H9 (cell line): ENCODE measurements at regions not wholly inside any gene's neighbourhood (a gene's known extent, or its start where the extent isn't known, plus 50 kb on each side); places are given as distances from the start of the nearest gene placed in this dataset.

Experiments used
- DNase-seq: peaks from one replicate; pipeline ENCODE4 v3.0.0-alpha.2; 2017
- H2AFZ ChIP-seq: one replicate; pipeline ENCODE4 v1.6.1; 2013; ENCODE audit warnings: mild to moderate bottlenecking, low read length, control low read depth, moderate library complexity
- H2AK5ac ChIP-seq: 2 replicates; pipeline ENCODE4 v1.6.1; 2013; ENCODE audit warnings: low read length, control low read depth, mixed read lengths; ENCODE audit not compliant: insufficient read length
- H2BK120ac ChIP-seq: one replicate; pipeline ENCODE4 v1.6.1; 2013; ENCODE audit warnings: low read depth, mild to moderate bottlenecking, low read length, control low read depth, inconsistent platforms; ENCODE audit not compliant: poor library complexity, severe bottlenecking
- H2BK12ac ChIP-seq: 2 replicates; pipeline ENCODE4 v1.6.1; 2013; ENCODE audit warnings: low read length, control low read depth, mixed read lengths, low read depth; ENCODE audit not compliant: insufficient read length
- H2BK15ac ChIP-seq: 2 replicates; pipeline ENCODE4 v1.6.1; 2013; ENCODE audit warnings: low read depth, low read length, control low read depth
- H2BK20ac ChIP-seq: one replicate; pipeline ENCODE4 v1.6.1; 2013; ENCODE audit warnings: low read depth, mild to moderate bottlenecking, low read length, control low read depth, inconsistent platforms; ENCODE audit not compliant: poor library complexity, severe bottlenecking
- H2BK5ac ChIP-seq: 2 replicates; pipeline ENCODE4 v1.6.1; 2013; ENCODE audit warnings: low read length, control low read depth, mixed read lengths; ENCODE audit not compliant: insufficient read length
- H3K14ac ChIP-seq: 2 replicates; pipeline ENCODE4 v1.6.1; 2013; ENCODE audit warnings: low read length, control low read depth; ENCODE audit not compliant: insufficient read depth
- H3K18ac ChIP-seq: 2 replicates; pipeline ENCODE4 v1.6.1; 2013; ENCODE audit warnings: low read depth, mild to moderate bottlenecking, mixed read lengths, low read length, control low read depth; ENCODE audit not compliant: insufficient read length
- H3K23ac ChIP-seq: 2 replicates; pipeline ENCODE4 v1.6.1; 2013; ENCODE audit warnings: low read length, control low read depth, mixed read lengths, low read depth; ENCODE audit not compliant: insufficient read length
- H3K23me2 ChIP-seq: 2 replicates; pipeline ENCODE4 v1.6.1; 2013; ENCODE audit warnings: low read depth, mild to moderate bottlenecking, mixed read lengths, low read length, control low read depth; ENCODE audit not compliant: insufficient read length, poor library complexity, severe bottlenecking
- H3K27ac ChIP-seq: 2 replicates; pipeline ENCODE4 v1.5.1; 2013; ENCODE audit warnings: low read length, control low read depth, mixed read lengths, low read depth; ENCODE audit not compliant: insufficient read length
- H3K27me3 ChIP-seq: 2 replicates; pipeline ENCODE4 v1.6.1; 2013; ENCODE audit warnings: low read length, control low read depth, inconsistent platforms; ENCODE audit not compliant: insufficient read depth
- H3K4ac ChIP-seq: 2 replicates; pipeline ENCODE4 v1.6.1; 2013; ENCODE audit warnings: low read depth, mild to moderate bottlenecking, control low read depth, inconsistent platforms, low read length, moderate library complexity
- H3K4me1 ChIP-seq: 2 replicates; pipeline ENCODE4 v1.6.1; 2013; ENCODE audit warnings: low read length, control low read depth, inconsistent platforms; ENCODE audit not compliant: insufficient read depth
- H3K4me2 ChIP-seq: 2 replicates; pipeline ENCODE4 v1.6.1; 2013; ENCODE audit warnings: low read length, control low read depth, mixed read lengths; ENCODE audit not compliant: insufficient read length, insufficient read depth
- H3K56ac ChIP-seq: 2 replicates; pipeline ENCODE4 v1.6.1; 2013; ENCODE audit warnings: low read depth, mild to moderate bottlenecking, mixed read lengths, low read length, control low read depth; ENCODE audit not compliant: insufficient read length
- H3K79me1 ChIP-seq: 2 replicates; pipeline ENCODE4 v1.6.1; 2013; ENCODE audit warnings: low read depth, mild to moderate bottlenecking, moderate library complexity, low read length, control low read depth, inconsistent platforms; ENCODE audit not compliant: insufficient read depth, poor library complexity, severe bottlenecking
- H3K79me2 ChIP-seq: 2 replicates; pipeline ENCODE4 v1.6.1; 2013; ENCODE audit warnings: low read length, control low read depth, inconsistent platforms; ENCODE audit not compliant: insufficient read depth
- H3K9ac ChIP-seq: 2 replicates; pipeline ENCODE4 v1.6.1; 2013; ENCODE audit warnings: low read length, control low read depth, mixed read lengths; ENCODE audit not compliant: insufficient read length; ENCODE audit errors: extremely low read depth
- H3K9me3 ChIP-seq: one replicate; pipeline ENCODE4 v1.6.1; 2013; ENCODE audit warnings: low read depth, low read length, inconsistent platforms; ENCODE audit not compliant: control insufficient read depth
- H3T11ph ChIP-seq: one replicate; pipeline ENCODE4 v1.6.1; 2013; ENCODE audit warnings: mild to moderate bottlenecking, low read length, control low read depth, inconsistent platforms
- H4K20me1 ChIP-seq: one replicate; pipeline ENCODE4 v1.6.1; 2013; ENCODE audit not compliant: control insufficient read depth, insufficient read length, insufficient read depth
- H4K5ac ChIP-seq: 2 replicates; pipeline ENCODE4 v1.6.1; 2013; ENCODE audit warnings: low read depth, mild to moderate bottlenecking, mixed read lengths, low read length, control low read depth; ENCODE audit not compliant: insufficient read length
- H4K8ac ChIP-seq: replicated peaks from 2 replicates; pipeline ENCODE4 v1.6.1; 2013; ENCODE audit warnings: low read length, control low read depth, mixed read lengths, low read depth; ENCODE audit not compliant: insufficient read length
- H4K91ac ChIP-seq: 2 replicates; pipeline ENCODE4 v1.6.1; 2013; ENCODE audit warnings: low read depth, mild to moderate bottlenecking, moderate library complexity, mixed read lengths, low read length, control low read depth; ENCODE audit not compliant: insufficient read length
- H3K27ac Mint-ChIP-seq, 3 experiments: 2 replicates in 2 of 3; 3 replicates in 1 of 3; pipeline ENCODE4 v1.8.0; 2020 to 2021; ENCODE audit warnings: mixed read lengths in 3 of 3, mild to moderate bottlenecking in 1 of 3, moderate library complexity in 1 of 3
- H3K27me3 Mint-ChIP-seq: 2 replicates; pipeline ENCODE4 v1.8.0; 2021; ENCODE audit warnings: low read depth, mild to moderate bottlenecking, moderate library complexity, mixed read lengths
- H3K36me3 Mint-ChIP-seq, 3 experiments: 2 replicates in 2 of 3; 3 replicates in 1 of 3; pipeline ENCODE4 v1.8.0; 2020 to 2021; ENCODE audit warnings: low read depth in 3 of 3, mixed read lengths in 3 of 3; ENCODE audit not compliant: insufficient read depth in 1 of 3
- H3K4me1 Mint-ChIP-seq, 2 experiments: 2 replicates each; pipeline ENCODE4 v1.8.0; 2020; ENCODE audit warnings: mixed read lengths in 2 of 2
- H3K4me3 Mint-ChIP-seq, 2 experiments: 2 replicates in 1 of 2; 3 replicates in 1 of 2; pipeline ENCODE4 v1.8.0; 2020 to 2021; ENCODE audit warnings: mild to moderate bottlenecking in 2 of 2, mixed read lengths in 2 of 2, moderate library complexity in 1 of 2
- H3K9me3 Mint-ChIP-seq, 2 experiments: 2 replicates in 1 of 2; 3 replicates in 1 of 2; pipeline ENCODE4 v1.8.0; 2020; ENCODE audit warnings: mild to moderate bottlenecking in 2 of 2, mixed read lengths in 2 of 2, moderate library complexity in 1 of 2
- CTCF ChIP-seq: fragments of 200-600 bp; sonication (generic); conservative IDR thresholded peaks from 3 replicates; pipeline ENCODE4 v1.8.0; 2021; ENCODE audit warnings: antibody characterized with exemption, mild to moderate bottlenecking
- WGBS: extraction: QIAGEN DNeasy Blood & Tissue Kit; methylation state at CpG from one replicate; pipeline ENCODE4 v1.1.7; 2013; ENCODE audit warnings: missing lambda C conversion rate, low lambda C conversion rate, mixed read lengths; ENCODE audit not compliant: insufficient read length; ENCODE audit errors: extremely low coverage; 5-methylcytosine and 5-hydroxymethylcytosine counted together

GRCh38 chr12:88758176-88758575 lies 177.9 kb upstream of the KITLG start:
- Histone ChIP-seq H3K79me2 (no peaks in the 10 kb centered on the region), H3T11ph (no peak overlapping the region), H2AK5ac (no peak overlapping the region), H2BK120ac (no peak overlapping the region), H4K8ac (no peak overlapping the region), H3K56ac (no peak overlapping the region), H3K27me3 (no peaks in the 10 kb centered on the region), H4K20me1 (no peaks in the 10 kb centered on the region), H3K23me2 (no peaks in the 10 kb centered on the region), H3K4ac (no peak overlapping the region), H2BK5ac (no peak overlapping the region), H2BK15ac (no peak overlapping the region), H4K5ac (no peak overlapping the region), H3K4me2 (no peak overlapping the region), H3K79me1 (no peaks in the 10 kb centered on the region), H3K9ac (no peak overlapping the region), H4K91ac (no peak overlapping the region), H3K18ac (no peak overlapping the region), H3K4me1 (no peaks in the 10 kb centered on the region), H2AFZ (no peak overlapping the region), H2BK12ac (no peak overlapping the region), H3K14ac (no peak overlapping the region), H2BK20ac (no peak overlapping the region), H3K9me3 (no peaks in the 10 kb centered on the region), H3K23ac (no peak overlapping the region), H3K27ac (no peak overlapping the region)
- Mint-ChIP-seq H3K27me3 (no peaks in the 10 kb centered on the region), H3K4me3 (no peak overlapping the region), H3K9me3 (peaks cover 5 to 6% of the 10 kb centered on the region in 2 experiments; a peak in 3 of 5 replicates), H3K27ac (no peak overlapping the region), H3K4me1 (no peaks in the 10 kb centered on the region), H3K36me3 (peaks cover 3 to 14% (median 10%) of the 10 kb centered on the region in 3 experiments; a peak in 5 of 7 replicates)
- no peak for DNase-seq
- no peak for TF ChIP-seq CTCF
- WGBS: no CpG with 5 or more reads among the region's 4 CpGs
